Ishikawa (cell line): ENCODE measurements at regions not wholly inside any gene's neighbourhood (a gene's known extent, or its start where the extent isn't known, plus 50 kb on each side); places are given as distances from the start of the nearest gene placed in this dataset.

ENCODE experiments used
- CEBPB ChIP-seq: IDR thresholded peaks from 2 replicates; pipeline ENCODE4 v1.6.1; 2012
- CREB1 ChIP-seq: IDR thresholded peaks from 2 replicates; pipeline ENCODE4 v1.6.1; 2012; ENCODE audit warnings: low read depth
- EGR1 ChIP-seq: IDR thresholded peaks from 2 replicates; pipeline ENCODE4 v1.6.1; 2012
- EP300 ChIP-seq: IDR thresholded peaks from 2 replicates; pipeline ENCODE4 v1.6.1; 2012; ENCODE audit warnings: borderline replicate concordance
- FOXM1 ChIP-seq: IDR thresholded peaks from 2 replicates; pipeline ENCODE4 v1.6.1; 2012; ENCODE audit warnings: low read depth, borderline replicate concordance
- MAX ChIP-seq: IDR thresholded peaks from 2 replicates; pipeline ENCODE4 v1.6.1; 2012
- NFIC ChIP-seq: IDR thresholded peaks from 2 replicates; pipeline ENCODE4 v1.6.1; 2012
- RAD21 ChIP-seq: IDR thresholded peaks from 2 replicates; pipeline ENCODE4 v1.6.1; 2012; ENCODE audit warnings: low read depth
- REST ChIP-seq: IDR thresholded peaks from 2 replicates; pipeline ENCODE4 v1.6.1; 2012; ENCODE audit warnings: low read depth, mild to moderate bottlenecking
- TEAD4 ChIP-seq: IDR thresholded peaks from 2 replicates; pipeline ENCODE4 v1.6.1; 2012
- USF1 ChIP-seq: IDR thresholded peaks from 2 replicates; pipeline ENCODE4 v1.6.1; 2012
- YY1 ChIP-seq: IDR thresholded peaks from 2 replicates; pipeline ENCODE4 v1.6.1; 2012; ENCODE audit warnings: low read depth
- ZBTB7A ChIP-seq: IDR thresholded peaks from 2 replicates; pipeline ENCODE4 v1.6.1; 2012; ENCODE audit warnings: low read depth

- TF ChIP-seq CREB1 (no peak), YY1 (no peak), CEBPB (no peak), EP300 (no peak), EGR1 (no peak), RAD21 (no peak), TEAD4 (no peak), FOXM1 (no peak), REST (no peak), NFIC (no peak), MAX (no peak), USF1 (no peak), ZBTB7A (no peak)
Measured at GRCh38 chr1:78755986-78756385, 106.4 kb downstream of the IFI44 start.
